ENCODE measurements at regions not wholly inside any gene's neighbourhood (a gene's known extent, or its start where the extent isn't known, plus 50 kb on each side); places are given as distances from the start of the nearest gene placed in this dataset.

DNA sequence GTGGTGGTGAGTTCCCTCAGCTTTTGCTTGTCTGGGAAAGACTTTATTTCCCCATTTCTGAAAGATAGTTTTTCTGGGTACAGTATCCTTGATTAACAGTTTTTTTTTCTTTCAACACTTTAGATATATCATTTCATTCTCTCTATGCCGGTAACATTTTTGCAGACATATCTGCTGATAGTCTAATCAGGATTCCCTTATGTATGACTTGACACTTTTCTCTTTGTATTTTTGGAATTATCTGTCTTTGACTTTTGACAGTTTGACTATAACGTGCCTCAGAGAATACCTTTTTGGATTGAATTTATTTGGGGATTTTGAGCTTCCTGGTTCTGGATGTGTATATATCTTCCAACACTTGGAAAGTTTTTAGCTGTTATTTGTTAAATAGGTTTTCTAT, 234.8 kb upstream of the PRICKLE1 start:
- H3K4me2 ChIP-seq (ENCODE audit: extremely low read depth, insufficient read depth, low read length), result no peak overlapping the region
- TF ChIP-seq EZH2 (IDR thresholded peaks at IDR 0.05; ENCODE audit: low read length, missing control alignments), result no peak
- TF ChIP-seq, protein P1, sequence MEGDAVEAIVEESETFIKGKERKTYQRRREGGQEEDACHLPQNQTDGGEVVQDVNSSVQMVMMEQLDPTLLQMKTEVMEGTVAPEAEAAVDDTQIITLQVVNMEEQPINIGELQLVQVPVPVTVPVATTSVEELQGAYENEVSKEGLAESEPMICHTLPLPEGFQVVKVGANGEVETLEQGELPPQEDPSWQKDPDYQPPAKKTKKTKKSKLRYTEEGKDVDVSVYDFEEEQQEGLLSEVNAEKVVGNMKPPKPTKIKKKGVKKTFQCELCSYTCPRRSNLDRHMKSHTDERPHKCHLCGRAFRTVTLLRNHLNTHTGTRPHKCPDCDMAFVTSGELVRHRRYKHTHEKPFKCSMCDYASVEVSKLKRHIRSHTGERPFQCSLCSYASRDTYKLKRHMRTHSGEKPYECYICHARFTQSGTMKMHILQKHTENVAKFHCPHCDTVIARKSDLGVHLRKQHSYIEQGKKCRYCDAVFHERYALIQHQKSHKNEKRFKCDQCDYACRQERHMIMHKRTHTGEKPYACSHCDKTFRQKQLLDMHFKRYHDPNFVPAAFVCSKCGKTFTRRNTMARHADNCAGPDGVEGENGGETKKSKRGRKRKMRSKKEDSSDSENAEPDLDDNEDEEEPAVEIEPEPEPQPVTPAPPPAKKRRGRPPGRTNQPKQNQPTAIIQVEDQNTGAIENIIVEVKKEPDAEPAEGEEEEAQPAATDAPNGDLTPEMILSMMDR (conservative IDR thresholded peaks at IDR 0.05 in 1 of 2, IDR thresholded peaks at IDR 0.05 in 1 of 2; ENCODE audit: low read depth in 1 of 2, low read length in 2 of 2), result peak in 1 of 2 donors; percentile 4
- no peaks in the 10 kb centered on the region for H3K27me3 ChIP-seq (ENCODE audit: control insufficient read depth, insufficient read depth, low read length)
- no peaks in the 10 kb centered on the region for H4K20me1 ChIP-seq (ENCODE audit: control insufficient read depth, extremely low read depth, insufficient read depth, low read length)
- H3K4me1 ChIP-seq (ENCODE audit: control insufficient read depth, extremely low read depth, insufficient read depth, low read length), result no peaks in the 10 kb centered on the region
- no peak overlapping the region for H2AFZ ChIP-seq (ENCODE audit: low read length)
- no peak overlapping the region for H3K9ac ChIP-seq (ENCODE audit: insufficient read depth, low read length)
- no peak overlapping the region for H3K27ac ChIP-seq (ENCODE audit: insufficient read depth, low read length)
- no peak overlapping the region for H3K4me3 ChIP-seq (replicated peaks in 1 of 4; ENCODE audit: control extremely low read depth in 1 of 4, insufficient read depth in 1 of 4, low read depth in 3 of 4, low read length in 4 of 4)
- H3K36me3 ChIP-seq (ENCODE audit: control insufficient read depth, insufficient read depth, low read length), result no peaks in the 10 kb centered on the region
- no peaks in the 10 kb centered on the region for H3K9me3 ChIP-seq (ENCODE audit: control insufficient read depth, insufficient read depth, low read depth, low read length)
- no peaks in the 10 kb centered on the region for H3K79me2 ChIP-seq (ENCODE audit: control insufficient read depth, insufficient read depth, low read length)
- no peak for DNase-seq (ENCODE audit: low read depth in 2 of 2)

DNA sequence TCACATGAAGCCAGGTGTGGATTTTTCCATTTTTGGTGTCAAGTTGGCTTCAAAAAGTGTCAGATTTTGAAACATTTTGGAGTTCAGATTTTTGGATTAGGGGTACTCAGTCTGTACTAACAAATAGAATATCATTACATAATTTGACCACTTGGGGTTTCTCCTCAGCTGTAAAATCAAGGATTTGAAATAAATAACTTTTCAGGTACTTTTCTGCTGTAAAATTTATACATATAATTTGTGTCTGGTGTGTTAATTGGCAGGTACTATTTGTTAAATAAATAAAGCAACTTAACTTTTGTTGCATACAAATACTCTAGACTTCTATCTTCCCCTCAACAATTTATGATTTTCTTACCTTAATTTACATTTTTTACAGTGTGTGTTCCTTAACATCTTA, 234.1 kb upstream of the PRICKLE1 start:
- H3K9me3 ChIP-seq (ENCODE audit: control insufficient read depth, insufficient read depth, low read depth, low read length), result no peaks in the 10 kb centered on the region
- no peaks in the 10 kb centered on the region for H3K27me3 ChIP-seq (ENCODE audit: control insufficient read depth, insufficient read depth, low read length)
- H3K27ac ChIP-seq (ENCODE audit: insufficient read depth, low read length), result no peak overlapping the region
- no peak overlapping the region for H3K4me3 ChIP-seq (replicated peaks in 1 of 4; ENCODE audit: control extremely low read depth in 1 of 4, insufficient read depth in 1 of 4, low read depth in 3 of 4, low read length in 4 of 4)
- H4K20me1 ChIP-seq (ENCODE audit: control insufficient read depth, extremely low read depth, insufficient read depth, low read length), result no peaks in the 10 kb centered on the region
- H3K36me3 ChIP-seq (ENCODE audit: control insufficient read depth, insufficient read depth, low read length), result no peaks in the 10 kb centered on the region
- no peaks in the 10 kb centered on the region for H3K4me1 ChIP-seq (ENCODE audit: control insufficient read depth, extremely low read depth, insufficient read depth, low read length)
- DNase-seq (ENCODE audit: low read depth in 2 of 2), result no peak
- H2AFZ ChIP-seq (ENCODE audit: low read length), result no peak overlapping the region
- H3K9ac ChIP-seq (ENCODE audit: insufficient read depth, low read length), result no peak overlapping the region
- TF ChIP-seq, protein P1 (conservative IDR thresholded peaks at IDR 0.05 in 1 of 2, IDR thresholded peaks at IDR 0.05 in 1 of 2; ENCODE audit: low read depth in 1 of 2, low read length in 2 of 2), result no peak
- no peak for TF ChIP-seq EZH2 (IDR thresholded peaks at IDR 0.05; ENCODE audit: low read length, missing control alignments)
- H3K79me2 ChIP-seq (ENCODE audit: control insufficient read depth, insufficient read depth, low read length), result no peaks in the 10 kb centered on the region
- no peak overlapping the region for H3K4me2 ChIP-seq (ENCODE audit: extremely low read depth, insufficient read depth, low read length)

DNA sequence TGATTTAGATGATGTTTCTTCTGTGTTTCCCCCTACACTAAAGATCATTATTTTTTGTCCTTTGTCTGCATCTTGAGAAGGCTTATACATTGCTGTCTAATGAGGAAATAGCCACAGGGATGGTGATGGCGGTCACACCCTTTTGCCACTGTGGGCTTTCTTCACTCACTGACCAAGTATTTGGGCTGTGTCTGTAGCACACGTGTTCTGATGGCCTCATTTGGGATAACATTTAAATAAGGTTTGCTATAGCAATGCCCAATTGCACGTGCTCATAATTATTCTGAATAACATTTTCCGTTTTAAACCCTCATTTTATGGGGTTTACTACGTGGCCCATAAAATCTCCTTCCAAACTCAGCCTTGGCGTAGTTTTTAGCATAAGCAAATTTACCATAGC, 230.3 kb upstream of the PRICKLE1 start:
- TF ChIP-seq, protein P1 (conservative IDR thresholded peaks at IDR 0.05 in 1 of 2, IDR thresholded peaks at IDR 0.05 in 1 of 2; ENCODE audit: low read depth in 1 of 2, low read length in 2 of 2), result no peak
- no peak for TF ChIP-seq EZH2 (IDR thresholded peaks at IDR 0.05; ENCODE audit: low read length, missing control alignments)
- no peak overlapping the region for H3K4me3 ChIP-seq (replicated peaks in 1 of 4; ENCODE audit: control extremely low read depth in 1 of 4, insufficient read depth in 1 of 4, low read depth in 3 of 4, low read length in 4 of 4)
- H3K27ac ChIP-seq (ENCODE audit: insufficient read depth, low read length), result no peak overlapping the region
- no peaks in the 10 kb centered on the region for H4K20me1 ChIP-seq (ENCODE audit: control insufficient read depth, extremely low read depth, insufficient read depth, low read length)
- no peak overlapping the region for H3K4me2 ChIP-seq (ENCODE audit: extremely low read depth, insufficient read depth, low read length)
- no peak overlapping the region for H3K9ac ChIP-seq (ENCODE audit: insufficient read depth, low read length)
- H3K36me3 ChIP-seq (ENCODE audit: control insufficient read depth, insufficient read depth, low read length), result no peaks in the 10 kb centered on the region
- DNase-seq (ENCODE audit: low read depth in 2 of 2), result peak in 1 of 2 donors; percentile 40
- H3K79me2 ChIP-seq (ENCODE audit: control insufficient read depth, insufficient read depth, low read length), result no peaks in the 10 kb centered on the region
- H3K4me1 ChIP-seq (ENCODE audit: control insufficient read depth, extremely low read depth, insufficient read depth, low read length), result no peaks in the 10 kb centered on the region
- H3K9me3 ChIP-seq (ENCODE audit: control insufficient read depth, insufficient read depth, low read depth, low read length), result no peaks in the 10 kb centered on the region
- no peaks in the 10 kb centered on the region for H3K27me3 ChIP-seq (ENCODE audit: control insufficient read depth, insufficient read depth, low read length)
- H2AFZ ChIP-seq (ENCODE audit: low read length), result no peak overlapping the region

Measured in fibroblast of lung (primary cell).